Nephron (organoid): ENCODE measurements at regions not wholly inside any gene's neighbourhood (a gene's known extent, or its start where the extent isn't known, plus 50 kb on each side); places are given as distances from the start of the nearest gene placed in this dataset.

ENCODE experiments used
- H3K27ac Mint-ChIP-seq, 3 experiments: 2 replicates each; pipeline ENCODE4 v1.8.0; 2020; ENCODE audit warnings: mixed read lengths in 3 of 3, mild to moderate bottlenecking in 2 of 3, moderate library complexity in 1 of 3
- H3K27me3 Mint-ChIP-seq: 2 replicates; pipeline ENCODE4 v1.8.0; 2021; ENCODE audit warnings: low read depth, mild to moderate bottlenecking, moderate library complexity, mixed read lengths
- H3K36me3 Mint-ChIP-seq: 2 replicates; pipeline ENCODE4 v1.8.0; 2020; ENCODE audit warnings: low read depth, mixed read lengths
- H3K4me1 Mint-ChIP-seq: 2 replicates; pipeline ENCODE4 v1.8.0; 2020; ENCODE audit warnings: mixed read lengths
- H3K4me3 Mint-ChIP-seq, 3 experiments: 2 replicates each; pipeline ENCODE4 v1.8.0; 2020; ENCODE audit warnings: mild to moderate bottlenecking in 3 of 3, mixed read lengths in 3 of 3, moderate library complexity in 2 of 3
- H3K9me3 Mint-ChIP-seq: 2 replicates; pipeline ENCODE4 v1.8.0; 2020; ENCODE audit warnings: mixed read lengths
- TF ChIP-seq, protein P1 (sequence below), 3 experiments: fragments of 200-600 bp; sonication (generic); IDR thresholded peaks; one replicate each; pipeline ENCODE4 v1.5.0; 2021; ENCODE audit warnings: antibody characterized with exemption in 3 of 3; ENCODE audit not compliant: unreplicated experiment in 3 of 3

DNA sequence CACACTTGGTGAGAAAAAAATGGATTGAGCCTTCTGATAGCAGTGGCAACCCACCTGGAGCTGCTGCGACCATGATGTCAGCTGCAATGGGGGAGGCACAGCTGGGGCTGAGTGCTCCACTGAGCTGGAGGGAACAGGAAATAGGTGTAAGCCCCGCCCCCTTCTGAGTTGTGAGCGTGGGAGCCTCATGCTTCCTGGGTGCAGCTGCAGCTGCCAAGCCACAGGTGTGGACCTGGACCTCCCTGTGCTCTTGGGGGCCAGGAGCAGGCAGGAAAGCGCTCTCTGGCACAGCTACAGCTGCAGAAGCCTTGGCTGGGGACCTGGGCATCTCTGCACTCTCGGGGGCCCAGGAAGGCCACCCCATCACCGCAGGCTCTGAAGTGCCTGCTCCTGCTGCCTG, 970.6 kb downstream of the DCDC2C start:
- H3K27ac Mint-ChIP-seq, result no peak overlapping the region
- no peaks in the 10 kb centered on the region for H3K4me1 Mint-ChIP-seq
- H3K36me3 Mint-ChIP-seq, result no peaks in the 10 kb centered on the region
- H3K27me3 Mint-ChIP-seq, result no peaks in the 10 kb centered on the region
- peaks cover 2% of the 10 kb centered on the region for H3K9me3 Mint-ChIP-seq
- H3K4me3 Mint-ChIP-seq, result no peak overlapping the region
- TF ChIP-seq, protein P1, sequence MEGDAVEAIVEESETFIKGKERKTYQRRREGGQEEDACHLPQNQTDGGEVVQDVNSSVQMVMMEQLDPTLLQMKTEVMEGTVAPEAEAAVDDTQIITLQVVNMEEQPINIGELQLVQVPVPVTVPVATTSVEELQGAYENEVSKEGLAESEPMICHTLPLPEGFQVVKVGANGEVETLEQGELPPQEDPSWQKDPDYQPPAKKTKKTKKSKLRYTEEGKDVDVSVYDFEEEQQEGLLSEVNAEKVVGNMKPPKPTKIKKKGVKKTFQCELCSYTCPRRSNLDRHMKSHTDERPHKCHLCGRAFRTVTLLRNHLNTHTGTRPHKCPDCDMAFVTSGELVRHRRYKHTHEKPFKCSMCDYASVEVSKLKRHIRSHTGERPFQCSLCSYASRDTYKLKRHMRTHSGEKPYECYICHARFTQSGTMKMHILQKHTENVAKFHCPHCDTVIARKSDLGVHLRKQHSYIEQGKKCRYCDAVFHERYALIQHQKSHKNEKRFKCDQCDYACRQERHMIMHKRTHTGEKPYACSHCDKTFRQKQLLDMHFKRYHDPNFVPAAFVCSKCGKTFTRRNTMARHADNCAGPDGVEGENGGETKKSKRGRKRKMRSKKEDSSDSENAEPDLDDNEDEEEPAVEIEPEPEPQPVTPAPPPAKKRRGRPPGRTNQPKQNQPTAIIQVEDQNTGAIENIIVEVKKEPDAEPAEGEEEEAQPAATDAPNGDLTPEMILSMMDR (IDR thresholded peaks at IDR 0.05; ENCODE audit: unreplicated experiment in 3 of 3), result no peak

DNA sequence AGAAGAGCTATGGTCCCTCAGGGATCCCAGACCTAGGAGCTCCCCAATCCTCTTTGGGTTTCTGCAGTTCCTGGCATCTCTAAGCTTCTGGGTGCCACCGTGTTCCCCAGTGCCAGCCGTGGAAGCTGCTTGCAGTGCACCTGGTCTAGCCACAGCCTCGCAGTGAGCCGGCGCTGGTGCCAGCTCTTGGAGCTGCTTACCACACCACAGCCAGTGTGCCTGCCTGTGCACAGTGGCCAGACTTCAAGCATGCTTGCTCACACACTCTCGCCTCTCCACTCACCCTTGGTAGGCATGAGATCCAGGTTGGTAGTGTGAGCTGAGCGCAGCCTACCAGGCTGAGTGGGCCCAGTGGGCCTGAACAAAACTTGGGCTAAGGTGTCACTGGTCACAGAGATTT, 971.9 kb downstream of the DCDC2C start:
- Mint-ChIP-seq H3K36me3 (no peaks in the 10 kb centered on the region), H3K4me1 (no peaks in the 10 kb centered on the region), H3K9me3 (peaks cover 2% of the 10 kb centered on the region), H3K4me3 (no peak overlapping the region), H3K27ac (no peak overlapping the region), H3K27me3 (no peaks in the 10 kb centered on the region)
- TF ChIP-seq, protein P1 (IDR thresholded peaks at IDR 0.05; ENCODE audit: unreplicated experiment in 3 of 3), result no peak

DNA sequence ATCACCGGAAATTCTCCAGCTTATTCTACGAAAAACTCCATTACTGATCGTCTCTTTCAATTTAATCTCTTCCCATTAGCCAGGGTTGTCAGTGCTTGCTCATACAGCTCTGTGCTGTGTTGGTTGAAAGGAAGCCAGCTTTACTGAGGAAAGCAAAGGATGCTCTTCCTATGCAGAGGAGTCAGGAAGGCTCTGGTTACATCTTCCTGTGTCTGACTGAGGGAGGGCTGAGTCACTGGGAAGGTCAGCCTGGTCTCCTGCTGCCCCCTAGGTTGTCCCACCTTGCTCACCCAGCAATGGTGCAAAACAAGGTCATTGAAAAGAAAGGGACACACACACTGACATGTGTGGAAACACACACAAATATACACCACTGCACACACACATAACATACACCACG, 975.6 kb downstream of the DCDC2C start:
- peaks cover 3% of the 10 kb centered on the region for H3K27me3 Mint-ChIP-seq
- TF ChIP-seq, protein P1 (IDR thresholded peaks at IDR 0.05; ENCODE audit: unreplicated experiment in 3 of 3), result no peak
- H3K36me3 Mint-ChIP-seq, result no peaks in the 10 kb centered on the region
- H3K27ac Mint-ChIP-seq, result no peak overlapping the region
- no peaks in the 10 kb centered on the region for H3K9me3 Mint-ChIP-seq
- no peak overlapping the region for H3K4me3 Mint-ChIP-seq
- no peaks in the 10 kb centered on the region for H3K4me1 Mint-ChIP-seq

DNA sequence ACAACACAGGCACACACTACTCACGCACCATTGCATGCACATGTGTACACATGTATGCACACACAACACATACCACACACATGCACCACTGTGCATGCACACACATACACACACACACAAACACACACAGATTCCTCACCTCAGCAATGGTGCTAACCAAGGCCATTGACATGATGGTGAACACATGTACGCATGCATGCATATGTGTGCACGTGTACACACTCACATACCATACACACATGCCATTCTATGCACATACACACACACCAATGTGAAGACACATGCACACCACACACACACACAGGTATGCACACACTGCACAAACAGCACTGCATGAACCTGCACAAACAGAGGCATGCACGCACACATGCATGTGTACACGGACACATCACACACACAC, 976.0 kb downstream of the DCDC2C start:
- TF ChIP-seq, protein P1 (IDR thresholded peaks at IDR 0.05; ENCODE audit: unreplicated experiment in 3 of 3), result no peak
- Mint-ChIP-seq H3K27ac (no peak overlapping the region), H3K27me3 (peaks cover 3% of the 10 kb centered on the region), H3K9me3 (no peaks in the 10 kb centered on the region), H3K4me1 (no peaks in the 10 kb centered on the region), H3K36me3 (no peaks in the 10 kb centered on the region), H3K4me3 (no peak overlapping the region)

DNA sequence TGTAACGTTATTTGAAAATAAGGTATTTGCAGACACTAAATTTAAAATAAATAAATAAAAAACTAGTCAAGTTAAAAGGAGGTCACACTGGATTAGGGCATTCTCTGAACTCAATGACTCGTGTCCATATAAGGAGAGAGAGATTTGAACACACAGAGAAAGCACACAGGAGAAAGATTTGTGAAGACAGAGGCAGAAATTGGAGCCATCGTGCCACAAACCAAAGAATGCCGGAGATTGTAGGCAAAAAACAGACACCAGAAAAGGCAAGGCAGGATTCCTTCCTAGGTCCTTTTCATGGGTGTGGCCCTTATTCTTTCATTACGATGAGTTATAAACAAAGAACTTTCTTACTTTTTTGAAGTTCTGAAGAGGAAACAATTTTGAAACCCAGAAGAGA, 981.5 kb downstream of the DCDC2C start:
- Mint-ChIP-seq H3K27me3 (peaks cover 3% of the 10 kb centered on the region), H3K27ac (peak overlapping the region in 1 of 3 experiments; percentile 25), H3K4me1 (peaks cover 5% of the 10 kb centered on the region), H3K36me3 (no peaks in the 10 kb centered on the region), H3K4me3 (no peak overlapping the region), H3K9me3 (peaks cover 3% of the 10 kb centered on the region)
- TF ChIP-seq, protein P1 (IDR thresholded peaks at IDR 0.05; ENCODE audit: unreplicated experiment in 3 of 3), result no peak

DNA sequence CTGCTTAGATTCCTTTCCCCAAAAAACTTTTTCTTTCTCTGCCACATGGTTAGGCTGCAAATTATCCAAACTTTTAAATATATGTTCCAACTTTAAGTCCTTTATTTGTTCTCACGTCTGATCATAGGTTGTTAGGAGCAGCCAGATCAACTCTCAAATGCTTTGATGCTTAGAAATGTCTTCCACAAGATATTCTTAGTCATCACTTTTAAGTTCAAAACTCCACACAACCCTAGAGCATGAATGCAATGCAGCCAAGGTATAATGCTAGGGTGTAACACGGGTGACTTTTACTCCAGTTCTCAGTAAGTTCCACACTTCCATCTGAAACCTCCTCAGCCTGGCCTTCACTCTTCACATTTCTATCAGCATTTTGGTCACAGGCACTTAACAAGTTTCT, 987.5 kb downstream of the DCDC2C start:
- H3K4me3 Mint-ChIP-seq, result no peak overlapping the region
- TF ChIP-seq, protein P1 (IDR thresholded peaks at IDR 0.05; ENCODE audit: unreplicated experiment in 3 of 3), result no peak

More for the DNA sequence above, 987.5 kb downstream of the DCDC2C start:
- Mint-ChIP-seq H3K27ac (no peak overlapping the region), H3K9me3 (peaks cover 3% of the 10 kb centered on the region), H3K27me3 (no peaks in the 10 kb centered on the region), H3K4me1 (peaks cover 16% of the 10 kb centered on the region), H3K36me3 (no peaks in the 10 kb centered on the region)
